GM21381 (cell line): ENCODE measurements at regions not wholly inside any gene's neighbourhood (a gene's known extent, or its start where the extent isn't known, plus 50 kb on each side); places are given as distances from the start of the nearest gene placed in this dataset.
"Not testable (repeated sequence)": the region's sequence is repeated elsewhere in the genome, so short reads cannot be mapped to it uniquely, and the experiment has no call there.

ENCODE experiments used
- ATAC-seq: cut with Tn5 transposase; IDR thresholded peaks from one replicate; pipeline ENCODE4 v1.9.1; 2021; ENCODE audit warnings: mild to moderate bottlenecking, moderate library complexity; ENCODE audit not compliant: unreplicated experiment

DNA sequence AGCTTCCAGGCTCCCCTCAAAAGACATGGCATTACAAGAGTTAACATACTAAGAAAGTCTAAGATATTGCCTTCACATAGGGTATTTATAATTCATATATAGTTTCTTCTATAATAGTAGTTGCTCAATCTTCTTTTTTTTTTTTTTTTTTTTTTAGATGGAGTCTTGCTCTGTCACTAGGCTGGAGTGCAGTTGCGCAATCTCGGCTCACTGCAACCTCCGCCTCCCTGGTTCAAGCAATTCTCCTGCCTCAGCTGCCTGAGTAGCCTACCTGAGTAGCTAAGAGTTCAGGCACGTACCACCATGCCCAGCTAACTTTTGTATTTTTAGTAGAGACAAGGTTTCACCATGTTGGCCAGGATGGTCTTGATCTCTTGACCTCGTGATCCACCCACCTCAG lies 337.0 kb downstream of the FAM181B start:
- ATAC-seq = not testable (repeated sequence)

DNA sequence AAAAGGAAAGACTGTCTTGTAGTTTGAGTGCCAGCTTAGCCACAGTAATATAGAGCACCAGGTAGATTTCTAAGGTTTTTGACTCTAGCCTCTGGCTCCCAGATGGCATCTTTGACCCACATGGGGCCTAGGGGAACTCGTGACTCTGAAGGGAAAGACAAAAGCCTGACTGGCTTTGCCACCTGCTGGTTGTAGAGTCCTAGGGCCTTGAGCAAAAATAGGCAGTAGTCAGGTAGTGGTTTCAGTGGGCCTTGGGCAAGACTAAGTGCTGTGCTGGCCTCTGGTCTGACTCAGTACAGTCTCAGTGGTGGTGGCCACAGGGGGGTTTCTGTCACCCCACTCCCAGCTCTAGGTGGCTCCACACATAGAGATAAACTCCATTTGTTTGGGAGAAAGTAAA lies 349.4 kb downstream of the FAM181B start:
- no peak for ATAC-seq

DNA sequence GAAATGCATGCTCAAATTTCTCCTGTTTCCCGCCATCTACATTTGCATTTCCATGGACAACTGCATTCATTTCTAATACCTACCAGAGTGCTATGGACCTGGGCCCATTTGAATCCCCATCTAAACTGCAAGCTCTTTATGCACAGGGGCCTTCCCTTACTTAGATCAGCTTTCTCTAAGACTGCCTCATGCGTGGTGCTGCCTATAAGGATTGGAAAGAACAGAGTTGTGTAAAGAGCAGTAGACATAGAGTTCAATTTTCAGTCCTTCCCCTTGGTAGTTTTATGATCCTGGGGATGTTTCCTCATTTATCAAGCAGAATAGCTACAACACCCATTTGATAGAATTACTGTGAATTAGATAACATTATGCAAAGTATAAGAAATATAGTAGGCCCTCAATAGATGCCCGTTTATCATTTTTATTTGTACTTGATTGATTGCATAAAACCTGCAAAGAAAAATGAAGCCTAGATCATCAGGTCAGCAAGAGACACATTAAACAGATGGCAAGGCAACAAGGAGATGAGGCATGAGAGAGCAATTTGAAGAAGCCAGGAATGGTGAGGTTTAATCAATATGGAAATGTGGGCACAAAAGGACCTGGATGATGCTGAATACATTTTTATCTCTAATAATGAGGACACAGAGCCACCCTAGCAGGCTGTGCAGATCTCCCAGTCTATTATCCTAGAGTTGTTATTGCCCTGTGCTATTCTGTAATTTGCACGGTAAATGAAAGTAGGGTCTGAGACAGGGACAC lies 359.7 kb downstream of the FAM181B start:
- ATAC-seq = no peak

DNA sequence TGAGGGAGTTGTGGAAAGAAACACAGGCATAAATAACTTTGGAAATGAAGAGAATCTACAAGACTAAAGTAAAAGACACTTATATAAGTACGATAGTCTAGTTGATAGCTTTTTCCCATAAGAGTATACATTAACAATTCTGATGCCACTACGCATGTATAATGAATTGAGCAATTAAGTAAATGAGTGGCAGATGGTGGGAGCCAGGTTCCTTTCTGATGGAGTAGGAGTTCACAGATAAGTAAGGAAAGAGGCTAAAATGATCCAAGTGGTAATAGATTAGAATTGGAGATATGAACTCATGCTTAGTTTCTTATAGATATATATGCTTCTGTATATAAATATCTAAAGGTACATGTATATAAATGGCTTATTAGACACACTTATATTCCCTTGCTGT lies 368.3 kb downstream of the FAM181B start:
- no peak for ATAC-seq

DNA sequence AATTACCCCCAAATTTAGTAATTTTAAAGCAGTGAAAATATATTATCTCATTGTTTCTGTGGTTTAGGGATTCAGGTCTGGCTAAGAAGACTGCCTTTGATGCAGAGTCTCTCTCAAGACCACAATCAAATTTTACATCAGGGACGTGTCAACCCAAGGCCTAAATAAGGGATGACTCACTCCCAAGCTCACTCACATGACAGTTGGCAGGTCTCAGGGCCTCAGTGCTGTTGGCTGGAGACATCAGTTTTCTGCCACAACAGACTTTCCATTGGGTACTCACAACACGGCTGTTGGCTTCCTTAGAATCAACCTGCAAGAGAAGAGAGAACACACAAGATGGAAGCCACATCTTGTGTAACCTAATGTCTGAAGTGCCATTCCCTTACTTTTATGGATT lies 377.3 kb downstream of the FAM181B start:
- no peak for ATAC-seq

DNA sequence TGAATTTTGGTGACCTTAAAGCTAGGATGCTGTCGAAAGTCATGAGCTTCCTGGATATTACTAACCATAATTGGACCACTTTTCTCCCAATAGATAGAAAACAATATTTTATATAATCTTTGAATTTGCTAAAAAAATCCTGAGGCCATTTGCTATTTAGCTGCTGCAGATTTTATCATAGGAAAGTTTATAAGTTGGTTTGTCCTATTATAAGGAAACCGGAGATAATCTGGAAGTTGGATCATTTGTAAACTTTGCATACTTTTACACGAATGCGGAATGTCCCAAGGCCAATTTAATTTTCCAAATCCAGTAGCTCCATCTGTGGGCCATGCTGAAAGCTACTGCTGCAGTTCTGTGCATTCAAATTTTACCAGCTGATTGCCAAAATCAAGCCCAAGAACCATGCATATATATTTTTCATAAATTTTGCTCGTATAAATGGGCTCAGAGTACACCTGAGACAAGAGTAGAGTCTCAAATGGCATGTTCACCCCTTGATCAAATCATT lies 378.3 kb downstream of the FAM181B start:
- ATAC-seq = no peak

DNA sequence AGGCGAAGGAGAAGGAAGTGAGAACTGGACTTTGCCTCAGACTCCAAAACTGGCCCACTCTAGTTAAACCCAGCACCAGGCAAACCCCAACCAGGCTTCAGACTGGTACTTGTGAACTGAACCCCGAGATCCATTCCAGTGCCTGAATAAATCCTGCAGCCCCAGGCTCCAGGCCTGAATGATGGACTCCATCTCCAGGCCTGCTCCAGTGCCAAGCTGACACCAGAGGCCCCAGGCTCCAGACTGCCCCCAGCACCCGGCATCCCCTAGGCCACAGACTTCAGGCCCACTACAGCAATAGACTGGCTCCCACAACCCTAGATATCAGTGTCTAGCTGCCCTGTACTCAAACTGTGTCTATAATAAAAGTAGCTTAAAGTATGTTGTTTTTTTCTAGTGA lies 406.8 kb downstream of the FAM181B start:
- no peak for ATAC-seq

DNA sequence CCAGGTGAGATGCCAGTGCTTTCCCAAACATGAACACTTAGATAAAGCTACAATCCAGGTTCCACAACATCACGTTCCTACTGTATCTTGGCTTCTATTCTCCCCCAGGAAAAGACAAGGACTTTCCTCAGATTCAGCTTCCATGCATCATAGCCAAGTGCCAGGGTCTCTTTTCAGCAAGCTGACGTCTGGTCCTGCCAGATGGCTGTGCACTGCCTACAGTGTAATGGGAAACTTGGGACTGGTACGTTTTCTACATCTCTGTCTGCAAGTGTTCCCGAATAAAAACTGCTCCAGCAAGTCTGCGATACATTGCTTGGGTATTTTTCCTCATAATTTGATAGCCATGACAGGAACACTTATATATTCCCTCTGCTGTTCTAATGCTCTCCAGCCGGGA lies 412.5 kb downstream of the FAM181B start:
- ATAC-seq = no peak

DNA sequence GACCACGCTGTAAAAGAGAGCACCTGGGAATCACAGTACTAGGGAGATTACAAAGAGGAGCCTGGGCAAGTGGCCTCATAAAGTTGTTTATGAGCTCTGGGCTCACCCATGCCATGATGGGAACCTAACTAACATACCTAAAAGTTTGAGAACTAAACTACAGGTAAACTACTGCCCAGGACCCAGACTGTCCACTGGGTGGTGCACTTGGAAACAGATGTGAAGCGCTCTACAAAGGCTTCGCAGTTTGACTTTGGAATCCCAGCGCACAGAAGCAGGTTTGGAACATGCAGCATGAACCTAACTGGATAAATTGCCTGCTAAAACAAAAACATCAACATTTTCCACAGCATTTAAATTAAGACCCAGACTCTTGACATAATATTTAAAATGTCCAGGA lies 418.6 kb downstream of the FAM181B start:
- ATAC-seq = no peak

DNA sequence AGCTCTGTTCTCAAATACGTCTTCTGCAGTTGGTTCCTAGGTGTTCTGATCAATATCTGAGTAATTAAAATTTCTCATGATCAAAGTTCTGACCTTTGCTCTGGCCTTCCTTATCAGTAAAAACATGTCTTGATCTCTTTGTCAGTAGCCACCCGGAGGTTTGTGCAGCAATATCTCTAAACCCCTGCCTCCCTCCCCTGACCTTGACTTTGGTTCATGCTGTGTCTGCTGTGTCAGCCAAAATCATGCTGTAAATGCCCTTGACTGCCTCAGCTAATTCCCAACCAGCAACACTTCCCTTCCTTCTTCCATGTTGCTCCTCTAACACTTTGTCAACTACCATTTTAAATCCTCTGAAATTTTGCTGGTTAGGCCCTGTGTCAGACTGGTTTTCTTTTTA lies 424.7 kb downstream of the FAM181B start:
- no peak for ATAC-seq

DNA sequence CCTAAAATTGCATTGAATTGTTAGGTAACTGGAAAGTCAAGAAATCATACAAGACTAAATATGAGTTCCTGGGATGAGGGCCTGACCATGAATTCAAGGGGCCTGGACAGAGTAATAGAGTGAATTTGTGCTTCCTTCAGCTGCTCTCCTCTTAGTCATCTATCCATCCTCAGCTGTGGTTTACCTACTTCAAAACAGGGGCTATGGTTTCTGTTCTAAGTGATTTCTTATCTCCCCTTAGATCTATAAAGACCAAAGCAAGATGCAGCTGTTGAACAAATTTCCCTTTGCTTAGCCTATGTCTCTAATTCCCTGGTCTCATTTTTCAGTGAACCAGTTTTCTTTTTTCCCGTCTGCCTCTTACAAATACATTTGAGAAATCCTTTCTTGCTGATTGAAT lies 428.5 kb downstream of the FAM181B start:
- ATAC-seq = no peak

DNA sequence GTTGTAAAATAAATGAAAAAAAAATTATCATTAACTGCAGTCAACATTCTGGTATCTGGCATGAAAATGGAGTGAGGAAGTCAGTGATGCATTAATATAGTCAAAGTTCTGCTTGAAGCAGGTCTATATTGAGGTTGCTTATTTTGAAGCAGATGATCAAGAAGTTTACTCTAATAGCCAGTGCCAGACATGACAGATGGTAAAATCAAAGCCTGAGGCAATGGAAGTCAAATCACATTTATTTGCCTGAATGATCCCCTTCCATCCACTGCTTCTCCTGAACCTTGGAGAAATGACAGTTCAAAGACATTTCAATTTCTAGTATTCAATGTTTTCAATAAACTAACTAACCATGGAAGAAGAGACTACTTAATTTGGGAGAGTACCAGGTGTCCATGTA lies 430.0 kb downstream of the FAM181B start:
- no peak for ATAC-seq

DNA sequence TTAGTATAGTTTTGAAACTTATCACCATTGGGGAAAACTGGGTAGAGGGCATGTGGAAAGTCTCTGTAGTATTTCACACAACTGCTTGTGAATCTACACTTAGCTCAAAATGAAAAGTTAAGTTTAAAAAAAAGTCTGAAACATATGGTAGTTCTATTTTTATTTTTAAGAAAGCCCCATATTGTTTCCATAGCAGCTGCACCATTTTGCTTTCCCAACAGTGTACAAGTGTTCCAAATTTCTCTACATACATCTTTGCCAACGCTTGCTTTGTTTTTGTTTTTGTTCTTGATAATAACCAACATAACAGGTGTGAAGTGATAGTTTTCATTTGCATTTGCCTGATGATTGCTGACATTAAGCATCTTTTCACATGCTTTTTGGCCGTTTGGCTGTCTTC lies 445.2 kb downstream of the FAM181B start:
- ATAC-seq = no peak

DNA sequence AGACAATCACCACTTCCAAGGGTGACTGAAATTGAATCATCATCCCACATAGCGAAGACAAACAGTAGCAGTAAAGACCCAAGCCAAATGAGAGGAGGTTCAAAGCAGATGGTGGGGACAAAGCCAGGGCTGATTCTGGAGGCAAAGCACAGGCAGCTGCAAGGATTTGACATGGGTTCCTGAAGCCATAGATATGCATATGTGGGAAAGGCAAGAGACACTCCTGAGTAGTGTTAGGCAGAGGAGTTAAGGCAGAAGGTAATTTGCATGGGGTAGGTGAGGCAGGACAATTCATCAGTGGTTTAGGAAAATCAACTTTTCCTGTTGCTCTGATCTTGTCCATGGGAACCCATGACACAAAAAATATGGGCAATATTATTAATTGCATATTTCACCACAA lies 462.8 kb downstream of the FAM181B start:
- no peak for ATAC-seq

DNA sequence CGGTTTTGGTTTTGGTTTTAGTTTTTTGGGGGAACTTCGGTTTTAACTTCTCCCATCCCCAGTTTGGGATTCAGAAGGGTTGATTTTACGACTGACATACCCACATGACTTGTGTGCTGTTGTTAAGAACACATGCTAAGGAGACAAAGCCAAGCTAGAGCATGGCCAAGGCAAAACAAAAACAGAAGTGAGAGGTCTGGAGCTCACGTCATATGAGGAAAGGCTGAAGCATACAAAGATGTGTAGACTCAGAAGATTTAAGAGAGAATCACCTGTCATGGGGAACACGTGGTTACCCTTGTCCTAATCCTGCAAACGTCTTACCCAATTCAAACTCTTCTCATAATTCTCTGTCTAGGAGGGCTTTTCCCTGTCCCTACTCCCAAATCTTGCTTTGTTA lies 465.0 kb downstream of the FAM181B start:
- ATAC-seq = no peak

DNA sequence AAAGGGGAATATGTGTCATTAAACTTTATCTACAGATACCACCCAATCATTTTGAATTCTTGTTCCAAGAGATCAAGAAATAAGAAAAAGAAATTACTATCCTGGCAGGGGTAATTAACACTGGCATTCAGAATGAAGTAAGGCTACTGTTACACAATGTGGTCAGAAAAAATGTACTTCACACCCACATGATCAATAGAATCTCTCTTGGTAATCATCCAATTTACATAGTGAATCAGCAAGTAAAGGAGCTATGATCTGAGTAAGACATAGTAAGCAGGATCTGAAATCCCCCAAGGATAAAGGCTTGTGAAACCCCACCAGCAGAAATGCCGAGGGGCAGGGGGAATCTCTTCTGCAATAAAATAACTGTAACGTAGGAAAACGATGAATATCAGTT lies 466.5 kb downstream of the FAM181B start:
- ATAC-seq = no peak

DNA sequence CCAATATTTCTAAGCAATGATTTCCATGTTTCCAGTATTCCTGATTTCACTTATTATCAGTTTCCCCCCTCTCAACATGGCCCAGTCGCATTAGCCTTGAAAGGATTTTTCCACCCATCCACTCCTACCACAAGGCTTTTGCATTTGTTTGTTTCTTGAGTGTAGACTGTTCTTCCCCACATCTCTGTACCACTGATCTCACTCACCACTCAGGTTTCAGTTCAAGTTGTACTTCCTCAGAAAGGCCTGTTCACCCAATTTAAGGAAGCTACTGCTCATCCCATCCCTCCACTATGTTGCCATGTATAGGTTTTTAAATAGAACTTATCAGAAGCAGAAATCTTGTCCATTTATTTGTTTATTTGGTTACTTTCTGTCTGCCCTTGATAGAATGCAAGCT lies 472.3 kb downstream of the FAM181B start:
- no peak for ATAC-seq

DNA sequence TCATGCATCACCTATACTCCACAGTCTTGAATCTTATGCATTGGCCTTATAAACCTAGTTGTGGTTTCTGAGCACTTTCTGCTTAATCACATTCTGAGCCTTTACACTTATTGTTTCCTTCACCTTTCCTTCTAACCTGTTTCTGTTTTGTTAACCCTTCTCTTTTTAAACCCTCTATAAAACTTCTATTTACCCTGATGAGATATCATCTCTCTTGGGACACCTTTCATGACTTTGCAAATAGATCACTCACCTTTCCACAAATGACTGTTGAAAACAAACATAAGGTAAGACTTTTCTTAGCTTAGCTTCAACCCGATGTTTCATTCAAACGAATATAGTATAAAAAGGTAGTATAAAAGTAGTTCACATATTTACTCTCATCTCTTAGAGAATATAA lies 483.6 kb downstream of the FAM181B start:
- ATAC-seq = no peak

DNA sequence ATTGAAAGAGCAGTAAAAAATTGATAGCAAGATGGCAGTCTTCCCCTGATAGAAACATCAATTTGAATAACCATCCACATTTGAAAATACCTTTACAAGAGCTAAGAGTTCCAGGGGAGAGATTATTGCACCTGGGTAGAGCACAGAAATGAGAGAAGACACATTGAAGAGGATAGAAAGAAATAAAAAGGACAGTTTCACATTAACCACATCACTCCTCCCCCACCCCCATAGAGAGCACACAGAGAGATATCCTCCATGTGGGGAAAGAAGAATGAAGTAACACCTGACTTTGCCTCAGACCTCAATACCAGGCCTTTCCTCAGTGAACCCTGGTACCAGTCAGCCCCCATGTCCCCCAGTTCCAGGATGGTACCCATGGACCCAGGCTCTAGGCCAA lies 486.7 kb downstream of the FAM181B start:
- ATAC-seq = no peak

DNA sequence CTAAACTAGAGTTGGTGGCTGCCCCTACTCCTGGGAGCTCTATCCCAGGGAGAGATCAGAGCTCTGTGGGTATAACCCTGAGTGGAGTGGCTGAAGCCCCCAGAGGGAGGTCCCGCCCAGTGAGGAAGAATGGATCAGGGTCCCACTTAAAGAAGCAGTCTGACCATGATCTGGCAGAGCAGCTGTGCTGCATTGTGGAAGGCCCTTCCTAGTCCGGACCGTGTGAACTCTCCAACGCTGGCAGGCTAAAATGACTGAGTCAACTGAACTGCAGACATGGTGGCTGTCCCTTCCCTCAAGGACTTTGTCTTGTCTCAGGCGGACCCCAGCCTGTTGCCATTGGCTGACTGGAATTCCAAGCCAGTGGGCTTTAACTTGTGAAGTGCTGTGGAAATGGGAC lies 494.2 kb downstream of the FAM181B start:
- ATAC-seq = no peak

DNA sequence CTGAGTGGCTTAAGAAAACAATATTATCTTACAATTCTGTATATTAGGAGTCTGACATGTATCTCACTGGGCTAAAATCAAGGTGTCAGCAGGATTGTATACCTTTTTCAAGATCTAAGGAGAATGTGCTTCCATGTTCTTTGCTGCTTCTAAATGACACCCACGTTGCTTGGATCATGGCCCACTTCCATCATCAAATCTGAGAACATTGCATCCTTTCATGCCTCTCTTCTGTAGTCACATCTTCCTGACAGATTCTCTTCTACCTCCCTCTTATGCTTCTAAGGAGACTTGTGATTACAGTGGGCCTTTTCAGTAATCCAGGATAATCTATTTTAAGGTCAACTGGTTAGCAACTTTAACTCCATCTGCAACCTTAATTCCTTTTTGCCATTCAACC lies 499.4 kb downstream of the FAM181B start:
- ATAC-seq = no peak

DNA sequence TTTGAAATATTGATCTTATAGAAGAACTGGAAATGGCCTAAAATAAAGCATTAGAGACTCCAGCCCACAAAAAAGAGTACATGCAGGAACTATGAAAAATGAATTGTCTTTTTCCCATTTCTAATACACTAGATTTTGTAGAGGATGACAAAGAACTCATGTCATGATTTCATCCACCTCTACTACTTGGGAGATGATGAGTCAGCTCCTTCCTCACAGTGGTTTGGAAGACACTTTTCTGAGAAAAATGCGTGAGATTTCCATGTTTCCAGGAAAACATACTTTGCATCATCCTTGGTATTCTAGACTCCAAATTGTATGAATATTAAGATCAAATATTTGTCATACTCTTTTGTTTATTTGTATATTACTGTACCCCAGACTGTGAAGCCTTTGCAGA lies 500.5 kb downstream of the FAM181B start:
- ATAC-seq = no peak

DNA sequence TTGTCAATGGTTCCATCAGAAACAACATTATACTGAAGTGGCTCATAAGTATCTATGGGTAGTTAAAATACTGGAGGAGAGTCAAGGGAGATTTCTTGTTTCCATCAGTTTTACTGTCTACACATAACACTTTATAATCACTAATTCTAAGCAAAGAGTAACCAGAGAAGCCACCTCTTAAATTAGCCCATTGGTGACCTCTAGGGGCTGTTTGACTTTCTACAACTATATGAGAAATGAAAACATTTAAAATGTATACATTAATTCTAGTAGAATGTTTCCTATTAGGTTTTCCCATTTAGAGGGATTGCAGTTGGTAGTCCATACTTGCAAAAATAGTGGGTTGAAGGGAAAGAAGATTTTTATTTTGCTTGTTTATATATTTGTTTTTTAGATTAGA lies 504.3 kb downstream of the FAM181B start:
- peak; percentile 59 for ATAC-seq
